AG04450 (cell line): ENCODE measurements at regions not wholly inside any gene's neighbourhood (a gene's known extent, or its start where the extent isn't known, plus 50 kb on each side); places are given as distances from the start of the nearest gene placed in this dataset.

Source experiments
- CTCF ChIA-PET: fragments of 300-600, 350-600 bp; formaldehyde crosslinking; extraction: SDS; loops from one replicate; lab custom pipeline; 2022; ENCODE audit warnings: antibody characterized with exemption, inconsistent platforms; lab: Charles Lee
- POLR2A ChIA-PET: fragments of 350-600 bp; formaldehyde crosslinking; extraction: SDS; loops from one replicate; lab custom pipeline; 2021; ENCODE audit warnings: antibody characterized with exemption, inconsistent platforms; lab: Yijun Ruan, JAX
- DNase-seq: peaks from one replicate; pipeline ENCODE4 v3.0.0-alpha.2; 2011; ENCODE audit warnings: low read depth, low spot score
- H3K27ac ChIP-seq: one replicate; pipeline ENCODE4 v1.5.1; 2012; ENCODE audit warnings: low read depth, low read length, control low read depth
- H3K27me3 ChIP-seq: one replicate; pipeline ENCODE4 v1.6.0; 2012; ENCODE audit warnings: low read length; ENCODE audit not compliant: control insufficient read depth, insufficient read depth
- H3K4me3 ChIP-seq: 2 replicates; pipeline ENCODE4 v1.5.1; 2011; ENCODE audit warnings: mild to moderate bottlenecking, low read depth, low read length, control low read depth
- H3K9me3 ChIP-seq: 2 replicates; pipeline ENCODE4 v1.5.1; 2012; ENCODE audit warnings: low read length; ENCODE audit not compliant: control insufficient read depth, insufficient read depth
- TF ChIP-seq, protein P1 (sequence below): IDR thresholded peaks from 2 replicates; pipeline ENCODE4 v1.5.1; 2011; ENCODE audit warnings: low read depth, low read length, control low read depth, inconsistent platforms

DNA sequence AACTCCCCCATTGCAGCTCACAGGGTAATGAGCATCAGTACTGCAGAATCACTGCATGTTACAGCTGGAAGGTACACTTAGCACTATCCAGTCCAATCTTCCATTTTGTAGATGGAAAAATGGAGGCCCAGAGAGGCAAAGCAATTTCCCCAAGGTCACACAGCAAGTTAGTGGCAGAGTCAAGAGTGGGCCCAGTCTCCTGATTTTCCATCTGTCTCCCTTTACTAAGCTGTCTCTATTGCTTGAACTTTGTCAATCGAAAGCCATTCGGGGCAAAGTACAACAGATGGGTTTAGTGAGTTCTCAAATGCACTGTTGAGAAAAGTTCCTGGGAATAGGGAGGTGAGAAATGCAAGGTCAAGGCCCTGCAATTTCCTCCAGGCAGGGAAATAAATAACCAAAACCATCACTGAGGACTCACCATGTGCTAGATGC is 50.4 kb upstream of the IFFO2 start:
- Histone ChIP-seq H3K27me3 (no peaks in the 10 kb centered on the region), H3K27ac (no peak overlapping the region), H3K9me3 (peaks cover 2% of the 10 kb centered on the region; the same call in 1 of the 2 replicates), H3K4me3 (no peak overlapping the region)
- TF ChIP-seq, protein P1, sequence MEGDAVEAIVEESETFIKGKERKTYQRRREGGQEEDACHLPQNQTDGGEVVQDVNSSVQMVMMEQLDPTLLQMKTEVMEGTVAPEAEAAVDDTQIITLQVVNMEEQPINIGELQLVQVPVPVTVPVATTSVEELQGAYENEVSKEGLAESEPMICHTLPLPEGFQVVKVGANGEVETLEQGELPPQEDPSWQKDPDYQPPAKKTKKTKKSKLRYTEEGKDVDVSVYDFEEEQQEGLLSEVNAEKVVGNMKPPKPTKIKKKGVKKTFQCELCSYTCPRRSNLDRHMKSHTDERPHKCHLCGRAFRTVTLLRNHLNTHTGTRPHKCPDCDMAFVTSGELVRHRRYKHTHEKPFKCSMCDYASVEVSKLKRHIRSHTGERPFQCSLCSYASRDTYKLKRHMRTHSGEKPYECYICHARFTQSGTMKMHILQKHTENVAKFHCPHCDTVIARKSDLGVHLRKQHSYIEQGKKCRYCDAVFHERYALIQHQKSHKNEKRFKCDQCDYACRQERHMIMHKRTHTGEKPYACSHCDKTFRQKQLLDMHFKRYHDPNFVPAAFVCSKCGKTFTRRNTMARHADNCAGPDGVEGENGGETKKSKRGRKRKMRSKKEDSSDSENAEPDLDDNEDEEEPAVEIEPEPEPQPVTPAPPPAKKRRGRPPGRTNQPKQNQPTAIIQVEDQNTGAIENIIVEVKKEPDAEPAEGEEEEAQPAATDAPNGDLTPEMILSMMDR = no peak
- ChIA-PET CTCF (no interaction called here), POLR2A (no interaction called here)
- no peak for DNase-seq
